ENCODE measurements at regions not wholly inside any gene's neighbourhood (a gene's known extent, or its start where the extent isn't known, plus 50 kb on each side); places are given as distances from the start of the nearest gene placed in this dataset.

DNA sequence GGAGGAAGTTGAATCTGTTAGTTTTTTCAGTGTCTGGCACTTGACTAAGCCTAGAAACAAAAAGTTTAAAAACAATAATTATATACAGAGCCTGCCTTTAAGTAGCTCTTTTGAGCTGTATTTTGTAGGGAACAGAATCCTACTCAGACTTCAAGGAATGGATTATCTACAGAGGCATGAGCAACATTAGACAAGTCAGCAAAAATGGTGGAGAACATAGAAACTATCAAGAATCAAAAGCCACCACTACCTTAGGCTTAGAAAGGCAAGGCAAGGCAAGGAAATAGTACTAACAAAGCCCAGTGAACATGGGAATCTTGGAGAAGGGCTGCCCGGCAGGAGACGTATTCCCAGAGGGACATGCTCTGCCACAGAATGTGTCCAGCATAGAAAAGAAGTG lies 353.6 kb upstream of the FAT3 start:
- CTCF ChIA-PET: no interaction called here

More for the DNA sequence above, 353.6 kb upstream of the FAT3 start:
- Histone ChIP-seq H2BK120ac (ENCODE audit: low read depth, low read length) (no peak overlapping the region), H4K8ac (ENCODE audit: low read depth in 2 of 2, low read length in 2 of 2) (no peak overlapping the region), H3K4me1 (ENCODE audit: control insufficient read depth, insufficient read depth, low read length) (no peaks in the 10 kb centered on the region), H3K27me3 (ENCODE audit: control insufficient read depth, insufficient read depth, low read length) (no peaks in the 10 kb centered on the region), H2BK20ac (ENCODE audit: low read depth, low read length) (no peak overlapping the region), H4K91ac (ENCODE audit: insufficient read depth, low read depth, low read length) (no peak overlapping the region), H2AFZ (replicated peaks; ENCODE audit: low read length, poor library complexity) (no peak overlapping the region), H3K4me3 (ENCODE audit: insufficient read depth, low read depth, low read length) (no peak overlapping the region), H3K27ac (ENCODE audit: insufficient read depth, low read length) (no peak overlapping the region), H3K79me1 (ENCODE audit: low read depth in 1 of 2, low read length in 2 of 2) (no peaks in the 10 kb centered on the region), H3K18ac (ENCODE audit: low read depth, low read length) (no peak overlapping the region), H3K9me3 (ENCODE audit: control insufficient read depth, insufficient read depth, low read length) (peaks cover 5% of the 10 kb centered on the region), H3K9ac (ENCODE audit: low read depth, low read length) (no peak overlapping the region), H4K5ac (ENCODE audit: low read depth, low read length) (no peak overlapping the region), H2AK9ac (replicated peaks; ENCODE audit: low read depth, low read length, poor library complexity) (no peak overlapping the region), H2BK5ac (ENCODE audit: low read depth, low read length, poor library complexity, severe bottlenecking) (no peak overlapping the region), H3K14ac (replicated peaks; ENCODE audit: low read depth, low read length) (no peak overlapping the region), H3K4ac (ENCODE audit: low read depth, low read length) (no peak overlapping the region), H3K36me3 (ENCODE audit: control insufficient read depth, insufficient read depth, low read length) (no peaks in the 10 kb centered on the region), H3K4me2 (ENCODE audit: low read depth, low read length) (no peak overlapping the region), H4K20me1 (ENCODE audit: insufficient read depth, low read length) (no peaks in the 10 kb centered on the region), H2AK5ac (ENCODE audit: low read depth, low read length) (no peak overlapping the region), H3K56ac (ENCODE audit: extremely low read depth, insufficient read depth, low read length) (no peak overlapping the region), H3K9me1 (ENCODE audit: insufficient read depth, low read length) (no peaks in the 10 kb centered on the region), H2BK15ac (ENCODE audit: low read depth, low read length) (no peak overlapping the region), H3K23ac (ENCODE audit: low read depth, low read length) (no peak overlapping the region)
- in situ Hi-C loops (cut with MboI; ENCODE audit: low sequenced_read_pairs): no loop called here
- POLR2A ChIA-PET (ENCODE audit: unreplicated experiment): no interaction called here
- ATAC-seq (ENCODE audit: low read depth): no peak
- BruUV-seq (replicated peaks): no TSS peak
- dilution Hi-C loops (cut with HindIII; ENCODE audit: low sequenced_read_pairs, unreplicated experiment): no loop called here
- TF ChIP-seq MAFK (IDR thresholded peaks at IDR 0.05; ENCODE audit: low read depth, low read length): 0 out of 2 replicates have a peak, but pooled peaks have one; percentile 16
- TF ChIP-seq RAD21 (IDR thresholded peaks at IDR 0.05; ENCODE audit: low read length): no peak
- DNase-seq: no peak
- WGBS, 2 experiments (ENCODE audit: extremely low coverage in 2 of 2, insufficient read length in 1 of 2): no CpG with 5 or more reads among the region's 2 CpGs
- intact Hi-C loops (cut with micrococcal nuclease): no loop called here

Measured in IMR-90 (cell line).